Left cardiac atrium (tissue), 4 donors: ENCODE measurements at regions not wholly inside any gene's neighbourhood (a gene's known extent, or its start where the extent isn't known, plus 50 kb on each side); places are given as distances from the start of the nearest gene placed in this dataset.

Experiments used
- ATAC-seq, 2 donors: fragments of 200-7000 bp; cut with Tn5 transposase; one replicate each; pipeline ENCODE4 v1.9.1; 2020; ENCODE audit warnings: mild to moderate bottlenecking in 2 of 2, moderate library complexity in 2 of 2
- DNase-seq: peaks from one replicate; pipeline ENCODE4 v3.0.0-alpha.2; 2020
- intact Hi-C, 2 donors: fragments of 100-400 bp; cut with DNase I; formaldehyde crosslinking; loops; one replicate each; pipeline versions ENCODE4 v1.14.1 to v1.15.1; 2022 to 2023
- donor health status: DM: no; HTN: yes; CAD: no.
- donor health status: DM: no; HTN: yes; CAD: no; lungs with severe emphysema.
- donor health status: DM: yes; HTN: yes; CAD: no.
- donor health status: Dilated cardiomyopathy.

- intact Hi-C loops, result no loop called here
- DNase-seq, result no peak
- no peak for ATAC-seq
Measured at GRCh38 chr1:209434066-209434465, 149.4 kb upstream of the CAMK1G start.

- ATAC-seq (no peak), DNase-seq (no peak)
- intact Hi-C loops, result no loop called here
Measured at GRCh38 chr1:209434631-209435217, 148.8 kb upstream of the CAMK1G start.

DNA sequence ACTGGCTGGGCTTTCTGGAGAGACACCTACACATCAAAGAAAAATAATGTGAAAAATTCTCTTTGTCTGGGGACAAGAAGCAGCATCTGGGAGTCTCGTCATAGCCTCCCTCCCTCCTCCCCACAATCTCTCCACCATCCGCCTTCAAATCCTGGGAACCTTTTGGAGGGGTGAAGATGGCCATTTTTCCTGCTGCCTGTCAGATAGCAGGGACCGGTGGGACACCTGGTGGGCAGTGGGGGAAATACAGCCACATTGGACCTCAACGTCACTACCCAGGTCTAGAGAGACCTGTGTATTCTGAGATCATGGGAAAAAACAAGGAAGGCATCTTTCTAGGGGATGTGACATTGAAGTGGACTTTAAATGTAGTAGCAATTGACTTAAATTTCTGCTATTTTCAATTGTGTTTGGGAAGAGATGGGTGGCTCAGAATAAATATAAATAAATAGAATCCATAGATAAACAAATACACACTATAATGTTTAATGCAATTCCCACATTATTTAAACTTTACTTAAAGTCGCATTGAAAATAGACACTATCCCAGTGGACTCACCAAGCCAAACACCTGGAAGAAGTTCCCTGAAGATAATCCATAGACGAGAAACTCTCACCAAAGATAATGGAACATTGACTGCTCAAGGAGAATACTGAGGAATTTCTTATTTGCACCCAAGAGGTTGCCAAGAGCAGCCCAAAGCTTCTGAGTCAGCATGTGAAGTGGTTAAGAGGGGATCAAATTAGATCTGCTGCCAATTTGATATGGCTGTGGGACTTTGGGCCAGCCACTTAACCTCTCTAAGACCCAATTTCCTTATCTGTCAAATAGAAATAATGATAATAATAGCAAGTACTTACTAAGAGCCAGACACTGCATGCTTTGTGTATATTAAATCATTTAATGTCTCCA lies 147.6 kb upstream of the CAMK1G start:
- DNase-seq, result peak; percentile 69
- intact Hi-C loops, result no loop called here
- peak in 1 of 2 donors; percentile 86 for ATAC-seq

DNA sequence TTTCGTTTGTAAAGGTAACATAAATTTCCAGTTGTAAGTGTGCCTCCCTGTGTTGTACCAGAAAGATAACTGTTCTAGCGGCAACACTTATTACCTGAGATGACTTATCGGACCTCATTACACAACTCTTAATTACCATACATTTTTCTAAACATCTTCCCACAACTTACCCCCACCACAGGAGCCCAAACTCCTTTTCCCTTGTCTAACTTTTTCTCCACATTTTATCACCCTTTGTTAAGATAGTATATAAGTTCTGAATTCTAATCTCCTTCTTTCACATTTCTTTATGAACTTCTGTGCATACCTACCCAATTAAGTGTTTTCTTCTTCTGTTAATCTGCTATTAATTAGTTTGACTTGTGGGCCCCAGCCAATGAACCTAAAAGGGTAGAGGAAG lies 143.7 kb upstream of the CAMK1G start:
- intact Hi-C loops, result no loop called here
- DNase-seq (no peak), ATAC-seq (no peak)

DNA sequence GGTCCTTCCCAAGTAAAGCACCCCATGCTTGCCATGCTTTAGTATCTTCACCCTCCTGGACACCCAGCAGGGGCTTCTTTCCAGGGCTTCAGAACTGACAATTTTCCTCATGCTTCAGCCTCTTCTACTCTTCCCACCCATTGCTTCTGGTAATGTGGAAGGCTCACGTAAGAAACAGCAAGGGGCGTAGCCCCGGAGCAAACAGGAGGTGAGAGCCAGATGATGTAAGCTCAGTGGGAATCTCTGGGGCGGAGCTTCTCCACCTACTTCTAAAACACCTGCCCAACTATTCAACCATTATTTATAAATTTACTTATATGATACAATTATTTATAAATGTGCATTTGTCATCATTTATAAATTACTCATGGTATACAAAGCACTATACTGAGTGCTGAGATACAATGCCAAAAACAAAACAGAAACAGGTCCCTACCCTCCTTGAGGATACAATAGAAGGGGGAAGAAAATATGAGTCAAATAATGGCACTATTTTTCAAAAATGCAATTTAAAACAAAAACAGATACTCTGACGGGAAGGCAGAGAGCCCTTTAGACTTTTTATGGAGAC lies 140.1 kb upstream of the CAMK1G start:
- DNase-seq, result no peak
- intact Hi-C loops, result no loop called here
- no peak for ATAC-seq

GRCh38 chr1:209443975-209444651 lies 139.4 kb upstream of the CAMK1G start:
- intact Hi-C loops, result no loop called here
- DNase-seq (no peak), ATAC-seq (no peak)

DNA sequence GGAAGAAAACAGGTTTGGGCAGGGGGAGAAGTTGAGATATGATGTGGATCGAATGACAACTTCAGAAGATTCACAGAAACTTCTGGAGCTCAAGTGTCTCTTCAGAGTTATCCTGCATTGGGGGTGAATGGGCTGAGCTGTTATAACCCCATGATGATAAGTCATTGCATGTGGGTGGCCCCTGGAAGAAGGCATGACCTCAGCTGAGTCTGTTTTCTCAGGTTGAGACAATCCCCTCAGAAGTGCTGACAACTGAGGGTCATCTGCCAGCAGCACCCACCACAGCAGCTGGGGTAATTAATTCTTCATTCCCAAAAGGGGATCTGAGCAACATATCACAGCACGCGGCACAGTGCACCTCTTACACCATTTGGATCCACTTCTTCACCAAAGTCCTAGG lies 138.6 kb upstream of the CAMK1G start:
- ATAC-seq (no peak), DNase-seq (no peak)
- intact Hi-C loops, result no loop called here

DNA sequence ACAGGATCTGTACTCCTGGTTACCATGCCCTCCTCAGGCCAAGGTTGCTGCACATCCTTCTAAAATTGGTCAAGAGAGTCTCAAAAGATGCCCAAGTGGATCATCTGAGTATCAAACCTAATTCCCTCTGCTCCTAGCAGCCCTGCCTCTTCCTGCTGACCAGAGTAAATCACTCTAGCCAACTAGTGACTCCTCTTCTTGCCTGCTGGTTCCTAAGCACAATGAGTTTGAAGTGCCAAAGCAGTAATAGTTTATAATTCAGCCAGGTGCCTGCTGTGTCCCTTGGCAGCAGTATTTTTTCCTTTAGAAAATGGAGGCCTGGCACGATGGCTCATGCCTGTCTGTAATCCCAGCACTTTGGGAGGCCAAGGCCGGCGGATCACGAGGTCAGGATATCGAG lies 137.9 kb upstream of the CAMK1G start:
- intact Hi-C loops, result no loop called here
- DNase-seq, result no peak
- ATAC-seq, result no peak

DNA sequence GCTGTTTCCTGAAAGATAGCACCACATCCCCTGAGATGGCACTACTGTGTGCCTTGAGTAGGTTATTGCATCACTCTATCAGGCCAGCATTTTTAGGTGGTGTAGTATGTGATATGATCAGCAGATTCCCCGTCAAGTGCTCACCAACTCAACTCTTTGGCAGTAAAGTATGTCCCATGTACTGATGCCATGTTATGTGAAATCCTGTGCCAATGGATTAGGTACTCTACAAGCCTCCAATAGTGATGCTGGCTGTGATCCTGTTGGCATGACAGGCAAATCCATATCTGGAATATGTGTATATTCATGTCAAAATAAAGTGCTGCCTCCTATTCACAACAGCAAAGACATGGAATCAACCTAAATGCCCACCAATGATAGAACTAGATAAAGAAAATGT lies 137.2 kb upstream of the CAMK1G start:
- intact Hi-C loops, result no loop called here
- ATAC-seq (no peak), DNase-seq (no peak)

DNA sequence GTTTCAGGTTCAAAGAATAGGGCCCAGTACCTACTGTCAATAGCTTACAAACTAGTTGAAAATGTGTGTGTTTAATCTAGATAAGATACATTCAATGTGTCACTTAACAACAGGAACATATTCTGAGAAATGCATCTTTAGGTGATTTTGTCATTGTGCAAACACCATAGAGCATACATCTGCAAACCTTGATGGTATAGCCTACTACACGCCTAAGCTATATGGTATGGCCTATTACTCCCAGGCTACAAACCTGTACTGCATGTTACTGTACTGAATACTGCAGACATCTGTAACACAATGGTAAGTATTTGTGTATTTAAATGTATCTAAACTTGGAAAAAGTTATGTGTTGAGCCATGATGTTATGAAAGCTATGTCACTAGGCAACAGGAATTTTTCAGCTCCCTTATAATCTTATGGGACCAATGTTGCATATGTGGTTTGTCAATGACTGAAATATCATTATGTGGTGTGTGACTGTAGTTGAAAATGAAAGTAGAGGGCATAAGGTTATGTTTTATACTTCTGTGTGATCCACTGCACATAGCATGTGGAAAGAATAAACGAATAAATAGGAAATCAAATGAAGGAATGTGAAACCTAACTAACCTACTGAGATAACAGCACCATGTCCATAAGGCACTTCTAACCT lies 129.0 kb upstream of the CAMK1G start:
- ATAC-seq (no peak), DNase-seq (no peak)

DNA sequence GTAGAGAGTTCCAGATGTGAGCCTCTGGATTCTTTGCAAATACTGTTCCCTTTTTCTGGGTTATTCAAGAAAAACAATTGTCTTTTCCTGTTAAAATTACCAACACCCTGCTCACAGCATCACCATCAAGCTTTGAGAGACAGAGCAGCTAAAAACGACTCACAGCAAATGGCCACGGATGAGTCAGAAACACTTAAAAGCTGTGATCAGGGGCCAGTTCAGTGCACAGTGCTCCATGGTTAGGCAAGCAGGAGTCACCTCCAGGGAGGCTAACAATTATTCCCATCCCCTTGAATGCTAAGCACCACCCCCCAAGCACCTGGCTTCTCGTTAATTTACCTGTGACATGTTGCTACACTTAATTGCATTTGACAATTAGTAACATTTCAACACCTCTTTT lies 128.4 kb upstream of the CAMK1G start:
- DNase-seq (no peak), ATAC-seq (peak in 1 of 2 donors; percentile 22)
- intact Hi-C loops, result no loop called here

More for the DNA sequence above, 129.0 kb upstream of the CAMK1G start:
- intact Hi-C loops, result no loop called here

- ATAC-seq (no peak), DNase-seq (no peak)
- intact Hi-C loops, result no loop called here
Measured at GRCh38 chr1:209455661-209456358, 127.7 kb upstream of the CAMK1G start.

DNA sequence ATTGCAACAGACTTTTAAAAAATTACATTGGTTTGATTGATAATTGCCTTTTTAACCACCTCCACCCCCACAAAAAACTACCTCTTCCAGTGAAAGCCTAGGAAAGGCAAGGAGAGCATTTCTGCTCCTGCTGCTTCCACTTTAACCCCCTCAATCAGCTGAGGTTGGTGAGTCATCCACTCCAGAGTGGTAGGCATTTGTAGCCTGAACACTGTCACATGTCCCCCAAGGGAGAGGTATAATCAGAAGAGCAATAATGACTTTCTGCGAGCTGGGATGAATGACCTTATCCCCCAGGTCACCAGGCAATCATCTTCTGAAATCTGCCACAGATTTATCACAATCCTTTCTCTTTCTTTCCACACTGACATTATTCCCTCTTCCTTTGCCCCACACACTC lies 126.6 kb upstream of the CAMK1G start:
- ATAC-seq (peak in 1 of 2 donors; percentile 51), DNase-seq (no peak)
- intact Hi-C loops, result no loop called here

DNA sequence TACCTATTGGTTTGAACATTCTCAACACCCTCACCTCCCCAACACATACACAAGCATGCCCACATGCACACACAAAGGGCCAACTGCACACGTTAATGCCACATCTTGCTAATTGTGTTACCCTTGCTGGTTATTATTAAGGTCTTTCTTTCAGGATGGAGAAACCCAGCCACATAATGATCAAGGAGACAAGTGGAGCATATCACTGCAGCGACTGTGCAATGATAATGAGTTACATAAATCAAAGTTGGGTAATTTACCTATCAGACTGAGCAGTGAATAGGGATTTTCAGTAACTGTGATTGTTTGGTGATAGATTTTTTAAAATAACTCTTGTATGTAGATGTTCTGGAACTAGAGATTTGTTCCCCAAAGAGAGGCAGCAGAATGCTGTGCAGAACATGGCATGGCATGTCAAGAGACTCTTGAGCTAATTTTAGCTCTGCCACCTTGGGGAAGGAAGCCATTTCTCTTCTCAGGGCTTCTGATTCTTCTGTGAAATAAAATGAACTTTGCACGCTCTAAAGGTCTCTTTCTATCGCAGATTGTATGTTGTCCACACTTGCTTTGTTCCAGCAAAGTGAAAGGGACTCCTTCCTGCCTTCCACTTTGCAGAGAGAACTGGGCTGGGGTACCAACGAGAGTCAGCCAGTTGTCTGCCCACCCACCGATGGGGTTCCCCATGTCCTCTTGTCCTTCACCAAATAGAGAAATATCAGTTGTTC lies 126.0 kb upstream of the CAMK1G start:
- ATAC-seq, result no peak
- intact Hi-C loops, result no loop called here
- no peak for DNase-seq

DNA sequence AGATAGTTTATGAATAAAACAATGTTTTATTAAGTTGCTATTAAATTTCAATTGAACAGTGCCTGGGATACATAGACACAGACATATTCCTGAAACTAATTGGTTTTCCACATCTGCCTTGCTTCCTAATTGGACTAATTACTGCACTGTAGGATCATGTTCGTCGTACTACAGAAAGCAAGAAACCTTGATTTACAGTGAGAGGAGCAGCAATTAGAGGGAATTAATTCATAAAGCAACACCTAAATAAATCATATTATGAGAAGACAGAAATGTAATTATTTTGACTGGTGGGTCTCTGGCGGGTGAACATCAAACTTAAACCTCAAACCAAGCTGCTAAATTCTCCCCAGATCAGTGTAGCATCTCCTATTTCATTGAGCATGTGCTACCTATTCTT lies 124.6 kb upstream of the CAMK1G start:
- ATAC-seq (no peak), DNase-seq (no peak)
- intact Hi-C loops, result no loop called here

DNA sequence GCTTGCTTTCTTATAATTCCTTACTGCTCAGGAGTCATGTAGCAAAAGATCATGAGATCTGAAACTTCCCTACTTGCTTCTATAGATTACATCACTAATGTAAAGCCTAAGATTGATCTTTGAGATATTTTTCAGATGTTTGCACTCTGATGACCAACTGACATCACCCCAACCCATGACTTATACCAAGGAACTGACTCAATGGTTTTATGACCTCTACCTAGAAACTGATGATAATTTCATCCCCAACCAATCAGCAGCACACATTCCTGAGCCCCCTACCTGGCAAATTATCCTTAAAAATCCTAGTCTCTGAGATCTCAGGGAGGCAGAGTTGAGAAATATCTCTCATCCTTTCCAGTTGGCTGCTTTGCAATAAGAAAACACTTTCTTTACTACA lies 122.3 kb upstream of the CAMK1G start:
- ATAC-seq (no peak), DNase-seq (no peak)
- intact Hi-C loops, result no loop called here

DNA sequence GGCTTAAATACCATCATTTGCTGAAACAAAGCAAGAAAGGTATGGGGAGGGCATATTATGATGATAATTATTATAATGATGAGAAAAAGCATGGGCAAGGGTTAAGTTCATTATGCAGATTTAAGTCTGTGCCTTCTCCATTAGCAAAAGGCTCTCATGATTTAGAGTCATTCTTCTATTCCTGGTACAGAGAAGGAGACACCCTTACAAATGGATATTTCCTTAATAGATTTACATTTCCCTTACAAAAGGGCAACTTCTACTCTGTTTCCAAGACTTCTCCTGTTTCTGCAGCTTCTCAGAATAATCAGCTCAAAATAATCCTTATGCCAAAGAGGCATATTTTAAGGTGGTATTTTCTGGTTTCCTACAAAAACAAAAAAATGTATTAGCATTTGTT lies 121.1 kb upstream of the CAMK1G start:
- intact Hi-C loops, result no loop called here
- DNase-seq (no peak), ATAC-seq (no peak)

DNA sequence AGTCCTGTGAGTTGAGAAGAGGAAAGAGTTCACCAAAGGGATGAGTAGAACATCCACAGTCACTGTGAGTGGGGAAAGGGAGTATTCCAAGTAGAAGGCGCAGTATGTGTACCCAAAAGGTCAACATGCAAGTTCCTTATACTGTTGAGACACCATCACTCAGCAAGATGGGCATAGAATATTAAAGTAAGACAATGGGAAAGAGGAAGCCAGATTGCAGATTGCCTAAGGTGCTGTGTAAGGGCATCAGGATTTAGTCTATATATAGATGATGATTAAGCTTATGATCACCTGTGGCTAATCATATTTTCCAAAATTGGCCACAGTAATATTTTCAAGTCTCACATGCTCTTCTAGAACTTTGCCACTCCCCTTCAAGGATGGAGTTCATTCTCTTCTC lies 120.1 kb upstream of the CAMK1G start:
- ATAC-seq (no peak), DNase-seq (no peak)
- intact Hi-C loops, result no loop called here
